Epithelial cell of proximal tubule (primary cell): ENCODE measurements at regions not wholly inside any gene's neighbourhood (a gene's known extent, or its start where the extent isn't known, plus 50 kb on each side); places are given as distances from the start of the nearest gene placed in this dataset.

Experiments used
- DNase-seq: peaks from one replicate; pipeline ENCODE4 v3.0.0-alpha.2; 2011; ENCODE audit warnings: low read depth
- H3K4me3 ChIP-seq: 2 replicates; pipeline ENCODE4 v1.5.1; 2011; ENCODE audit warnings: low read depth, mild to moderate bottlenecking, low read length
- CTCF ChIP-seq: conservative IDR thresholded peaks from 2 replicates; pipeline ENCODE4 v1.5.1; 2012; ENCODE audit warnings: low read depth, mild to moderate bottlenecking, low read length

- no peak overlapping the region for H3K4me3 ChIP-seq
- TF ChIP-seq CTCF, result no peak
- no peak for DNase-seq
These were observed 687.9 kb upstream of the AADAT start for GRCh38 chr4:170777663-170778062.

- no peak for DNase-seq
- TF ChIP-seq CTCF, result no peak
- no peak overlapping the region for H3K4me3 ChIP-seq
These were observed 687.2 kb upstream of the AADAT start for GRCh38 chr4:170776983-170777382.

- TF ChIP-seq CTCF, result no peak
- DNase-seq, result no peak
- H3K4me3 ChIP-seq, result no peak overlapping the region
These were observed 686.1 kb upstream of the AADAT start for GRCh38 chr4:170775851-170776250.

GRCh38 chr4:170773709-170774273 lies 684.0 kb upstream of the AADAT start:
- H3K4me3 ChIP-seq, result no peak overlapping the region
- no peak for DNase-seq
- no peak for TF ChIP-seq CTCF

- DNase-seq, result no peak
- no peak for TF ChIP-seq CTCF
These were observed 682.7 kb upstream of the AADAT start for GRCh38 chr4:170772429-170772828.

GRCh38 chr4:170770664-170771063 lies 680.9 kb upstream of the AADAT start:
- no peak for DNase-seq
- H3K4me3 ChIP-seq, result no peak overlapping the region
- TF ChIP-seq CTCF, result no peak

More at GRCh38 chr4:170772429-170772828, 682.7 kb upstream of the AADAT start:
- no peak overlapping the region for H3K4me3 ChIP-seq

GRCh38 chr4:170769862-170770261 lies 680.1 kb upstream of the AADAT start:
- H3K4me3 ChIP-seq, result no peak overlapping the region
- no peak for DNase-seq
- TF ChIP-seq CTCF, result no peak
